H1 (cell line): ENCODE measurements at regions not wholly inside any gene's neighbourhood (a gene's known extent, or its start where the extent isn't known, plus 50 kb on each side); places are given as distances from the start of the nearest gene placed in this dataset.

Experiments
- CTCF ChIA-PET: fragments of 300-600 bp; sonication (Branson Sonifier 250); formaldehyde crosslinking; loops from one replicate; lab custom pipeline; 2021; ENCODE audit not compliant: partially characterized antibody; lab: Charles Lee
- POLR2A ChIA-PET: fragments of 300-600 bp; sonication (Branson Sonifier 250); formaldehyde crosslinking; loops from one replicate; lab custom pipeline; 2021; ENCODE audit warnings: inconsistent platforms; ENCODE audit not compliant: partially characterized antibody; lab: Charles Lee
- DNase-seq, 2 experiments: peaks; one replicate each; pipeline versions ENCODE4 v3.0.0 to v3.0.0-alpha.2; 2010 to 2022; ENCODE audit warnings: low spot score in 2 of 2, low read depth in 1 of 2, mixed read lengths in 1 of 2
- FAIRE-seq: peaks from 2 replicates; lab custom pipeline; 2011; peaks lifted over from hg19 to GRCh38; lab: Jason Lieb, UNC
- H2AFZ ChIP-seq: 2 replicates; pipeline ENCODE4 v1.8.1; 2012; ENCODE audit warnings: low read length, inconsistent platforms
- H2AK5ac ChIP-seq: 2 replicates; pipeline ENCODE4 v1.6.1; 2013; ENCODE audit warnings: low read depth, low read length
- H2BK120ac ChIP-seq: replicated peaks from 2 replicates; pipeline ENCODE3; 2013; ENCODE audit warnings: low read depth, low read length, inconsistent platforms
- H2BK12ac ChIP-seq: 2 replicates; pipeline ENCODE4 v1.6.1; 2013; ENCODE audit warnings: low read depth, low read length
- H2BK15ac ChIP-seq: 2 replicates; pipeline ENCODE4 v1.6.1; 2013; ENCODE audit warnings: low read length
- H2BK20ac ChIP-seq: 2 replicates; pipeline ENCODE4 v1.6.1; 2013; ENCODE audit warnings: low read length
- H2BK5ac ChIP-seq: 2 replicates; pipeline ENCODE4 v1.6.1; 2013; ENCODE audit warnings: low read depth, low read length
- H3K14ac ChIP-seq: 2 replicates; pipeline ENCODE4 v1.6.1; 2013; ENCODE audit warnings: inconsistent platforms; ENCODE audit not compliant: insufficient read length
- H3K18ac ChIP-seq: 2 replicates; pipeline ENCODE4 v1.6.1; 2013; ENCODE audit warnings: low read length; ENCODE audit errors: extremely low read depth
- H3K23ac ChIP-seq: 2 replicates; pipeline ENCODE4 v1.6.1; 2013; ENCODE audit warnings: inconsistent platforms; ENCODE audit not compliant: insufficient read length
- H3K23me2 ChIP-seq: 2 replicates; pipeline ENCODE4 v1.6.1; 2013; ENCODE audit warnings: low read depth, low read length
- H3K27ac ChIP-seq: 2 replicates; pipeline ENCODE4 v1.6.1; 2011; ENCODE audit warnings: low read depth, low read length, inconsistent platforms
- H3K27me3 ChIP-seq, 4 experiments: replicated peaks in 1 of 4; 1 replicate in 1 of 4; 2 replicates in 3 of 4; pipeline versions ENCODE4 v1.6.1 to v1.8.1; 2011 to 2013; ENCODE audit warnings: low read length in 3 of 4, mild to moderate bottlenecking in 3 of 4, inconsistent platforms in 2 of 4, mixed read lengths in 2 of 4, moderate library complexity in 1 of 4; ENCODE audit not compliant: control insufficient read depth in 3 of 4, insufficient read depth in 3 of 4; ENCODE audit errors: extremely low read depth in 1 of 4
- H3K36me3 ChIP-seq, 4 experiments: 2 replicates each; pipeline versions ENCODE4 v1.6.1 to v1.8.1; 2011 to 2013; ENCODE audit warnings: mild to moderate bottlenecking in 4 of 4, low read length in 3 of 4, moderate library complexity in 2 of 4, control low read depth in 1 of 4, inconsistent platforms in 1 of 4; ENCODE audit not compliant: insufficient read depth in 4 of 4, control insufficient read depth in 2 of 4
- H3K4ac ChIP-seq: replicated peaks from 2 replicates; pipeline ENCODE3; 2013; ENCODE audit warnings: low read length, low read depth, mixed read lengths, inconsistent platforms; ENCODE audit not compliant: insufficient read length
- H3K4me1 ChIP-seq, 4 experiments: replicated peaks in 1 of 4; 1 replicate in 1 of 4; 2 replicates in 3 of 4; pipeline versions ENCODE4 v1.6.1 to v1.8.1; 2011 to 2013; ENCODE audit warnings: low read length in 3 of 4, inconsistent platforms in 2 of 4, mixed read lengths in 1 of 4; ENCODE audit not compliant: insufficient read depth in 4 of 4, control insufficient read depth in 3 of 4
- H3K4me2 ChIP-seq, 2 experiments: 2 replicates each; pipeline versions ENCODE4 v1.6.1 to v1.8.1; 2011 to 2013; ENCODE audit warnings: low read depth in 2 of 2, low read length in 2 of 2, control low read depth in 1 of 2, inconsistent platforms in 1 of 2, mild to moderate bottlenecking in 1 of 2; ENCODE audit not compliant: insufficient read depth in 1 of 2
- H3K4me3 ChIP-seq, 4 experiments: fragments of 200-600, 300-600 bp in 1 of 4; sonication (generic), shearing (Covaris generic), sonication (Bioruptor Twin) in 1 of 4; 2 replicates each; pipeline versions ENCODE4 v1.5.1 to v1.8.1; 2011 to 2016; ENCODE audit warnings: low read length in 4 of 4, low read depth in 3 of 4, control low read depth in 2 of 4, inconsistent platforms in 2 of 4, mild to moderate bottlenecking in 2 of 4, mixed read lengths in 1 of 4, moderate library complexity in 1 of 4; ENCODE audit not compliant: insufficient read depth in 2 of 4; ENCODE audit errors: extremely low read depth in 1 of 4
- H3K56ac ChIP-seq: replicated peaks from 2 replicates; pipeline ENCODE3; 2013; ENCODE audit warnings: low read depth, mild to moderate bottlenecking, mixed read lengths, low read length, inconsistent platforms; ENCODE audit not compliant: insufficient read length
- H3K79me1 ChIP-seq: 2 replicates; pipeline ENCODE4 v1.6.1; 2013; ENCODE audit warnings: low read depth, low read length, control low read depth
- H3K79me2 ChIP-seq, 2 experiments: 2 replicates each; pipeline versions ENCODE4 v1.6.1 to v1.8.1; 2012 to 2013; ENCODE audit warnings: low read length in 2 of 2, mild to moderate bottlenecking in 2 of 2, inconsistent platforms in 1 of 2; ENCODE audit not compliant: insufficient read depth in 2 of 2, control insufficient read depth in 1 of 2
- H3K9ac ChIP-seq, 4 experiments: replicated peaks in 1 of 4; 1 replicate in 1 of 4; 2 replicates in 3 of 4; pipeline versions ENCODE4 v1.6.1 to v1.8.1; 2011 to 2013; ENCODE audit warnings: low read depth in 3 of 4, low read length in 3 of 4, control low read depth in 2 of 4, mild to moderate bottlenecking in 2 of 4, moderate library complexity in 2 of 4, inconsistent platforms in 1 of 4; ENCODE audit errors: extremely low read depth in 1 of 4
- H3K9me3 ChIP-seq, 2 experiments: 2 replicates each; pipeline versions ENCODE4 v1.6.1 to v1.8.1; 2012 to 2013; ENCODE audit warnings: mild to moderate bottlenecking in 2 of 2, moderate library complexity in 2 of 2, control low read depth in 1 of 2, inconsistent platforms in 1 of 2, low read depth in 1 of 2, low read length in 1 of 2, mixed read lengths in 1 of 2; ENCODE audit not compliant: insufficient read depth in 2 of 2
- H4K20me1 ChIP-seq, 2 experiments: replicated peaks in 1 of 2; 2 replicates each; pipeline versions ENCODE3 to v1.8.1; 2011 to 2013; ENCODE audit warnings: inconsistent platforms in 2 of 2, low read length in 2 of 2, mild to moderate bottlenecking in 1 of 2; ENCODE audit not compliant: insufficient read depth in 2 of 2, control insufficient read depth in 1 of 2
- H4K5ac ChIP-seq: 2 replicates; pipeline ENCODE4 v1.6.1; 2013; ENCODE audit warnings: low read length, low read depth, mixed read lengths, inconsistent platforms; ENCODE audit not compliant: insufficient read length
- H4K8ac ChIP-seq: 2 replicates; pipeline ENCODE4 v1.8.0; 2013; ENCODE audit warnings: mild to moderate bottlenecking, moderate library complexity, low read length, inconsistent platforms; ENCODE audit not compliant: insufficient read depth; ENCODE audit errors: extremely low read depth
- H4K91ac ChIP-seq: replicated peaks from 2 replicates; pipeline ENCODE3; 2013; ENCODE audit warnings: low read length, mixed read lengths, inconsistent platforms; ENCODE audit not compliant: insufficient read length
- CBX5 ChIP-seq: fragments of 300-800, 300-1000 bp; sonication (generic); IDR thresholded peaks from 2 replicates; pipeline ENCODE4 v1.7.1; 2016; ENCODE audit warnings: antibody characterized with exemption, low read length, low read depth
- CBX8 ChIP-seq: fragments of 300-800, 300-1000 bp; sonication (generic); IDR thresholded peaks from 2 replicates; pipeline ENCODE4 v1.7.1; 2016; ENCODE audit warnings: low read depth, low read length, borderline replicate concordance
- EGR1 ChIP-seq: IDR thresholded peaks from 2 replicates; pipeline ENCODE4 v1.6.1; 2011; ENCODE audit warnings: low read depth, low read length, borderline replicate concordance
- HDAC6 ChIP-seq: IDR thresholded peaks from one replicate; pipeline ENCODE4 v1.7.1; 2012; ENCODE audit warnings: low read depth, mild to moderate bottlenecking, inconsistent platforms, low read length, moderate library complexity
- MAFK ChIP-seq: IDR thresholded peaks from 2 replicates; pipeline ENCODE4 v1.6.1; 2012; ENCODE audit warnings: low read depth, mild to moderate bottlenecking, improper control_type of control experiment, low read length
- RFX5 ChIP-seq: IDR thresholded peaks from 2 replicates; pipeline ENCODE4 v1.6.1; 2011; ENCODE audit warnings: low read depth, low read length, improper control_type of control experiment, borderline replicate concordance
- SAP30 ChIP-seq: fragments of 300-600 bp; sonication (generic); IDR thresholded peaks from 2 replicates; pipeline ENCODE4 v1.7.1; 2012; ENCODE audit warnings: low read length, moderate library complexity, mild to moderate bottlenecking, inconsistent platforms; ENCODE audit not compliant: insufficient read depth, insufficient replicate concordance
- SP1 ChIP-seq: IDR thresholded peaks from 2 replicates; pipeline ENCODE4 v1.6.1; 2011; ENCODE audit warnings: low read depth, low read length
- SUZ12 ChIP-seq: fragments of 200-600 bp; sonication (generic); IDR thresholded peaks from 2 replicates; pipeline ENCODE4 v1.6.1; 2012; ENCODE audit warnings: mild to moderate bottlenecking, inconsistent platforms, low read length, moderate library complexity, mixed read lengths
- WGBS, 2 experiments: shearing (Covaris generic) in 1 of 2; methylation state at CpG; one replicate each; pipeline versions ENCODE4 v1.1.6 to v1.1.7; 2013 to 2015; ENCODE audit warnings: low lambda C conversion rate in 2 of 2, mixed read lengths in 2 of 2, inconsistent platforms in 1 of 2, low coverage in 1 of 2, missing lambda C conversion rate in 1 of 2; ENCODE audit not compliant: insufficient replicate concordance in 2 of 2, insufficient coverage in 1 of 2, insufficient read length in 1 of 2; ENCODE audit errors: extremely low coverage in 1 of 2, missing lambda C conversion rate in 1 of 2; 5-methylcytosine and 5-hydroxymethylcytosine counted together
- TF ChIP-seq, protein P1 (sequence below): IDR thresholded peaks from 2 replicates; pipeline ENCODE4 v1.6.1; 2011; ENCODE audit warnings: low read length, improper control_type of control experiment
- TF ChIP-seq, protein P2 (sequence below), 3 experiments: IDR thresholded peaks; 1 replicate in 2 of 3; 2 replicates in 1 of 3; pipeline versions ENCODE4 v1.5.1 to v1.6.1; 2011; ENCODE audit warnings: low read length in 3 of 3, mild to moderate bottlenecking in 3 of 3, inconsistent platforms in 2 of 3, low read depth in 1 of 3, moderate library complexity in 1 of 3; ENCODE audit not compliant: insufficient read depth in 1 of 3; ENCODE audit errors: control extremely low read depth in 1 of 3

DNA sequence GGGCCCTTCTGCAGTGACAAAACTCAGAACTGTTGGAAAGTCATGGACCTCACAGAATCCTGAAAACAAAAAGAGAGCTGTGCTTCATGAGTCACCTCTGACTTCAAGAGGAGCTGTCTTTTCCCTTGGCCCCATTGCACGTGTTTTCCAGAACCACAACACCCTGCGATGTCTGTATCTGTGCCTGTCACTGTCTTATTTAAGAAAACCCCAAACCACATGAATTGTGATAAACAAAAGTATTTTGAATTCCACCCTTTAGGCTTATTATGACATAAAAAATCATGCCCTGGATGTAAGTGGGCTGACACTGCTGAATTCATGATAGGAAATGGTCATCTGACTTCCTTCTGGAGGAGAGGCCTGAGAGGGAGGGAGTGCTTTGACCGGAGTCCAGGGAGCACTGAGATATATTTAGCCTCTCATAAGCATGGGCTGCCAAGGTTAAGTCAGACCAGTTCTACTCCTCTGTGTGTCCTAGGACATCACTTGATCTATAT is 96.4 kb upstream of the DUSP22 start:
- H3K9ac ChIP-seq: no peak overlapping the region
- H2BK20ac ChIP-seq: no peak overlapping the region
- ChIA-PET POLR2A (no interaction called here), CTCF (interaction anchor here (0.7 to 2.0 kb wide), 6 partner anchors 15 to 213 kb away, joined by 3 to 4 read pairs (median 3); no protein-coding TSS in a partner anchor)
- WGBS, 2 experiments: 94% methylated on average over 3 of the region's 3 CpGs; no CpG with 5 or more reads in 1 of the 2 experiments
- no peak overlapping the region for H2BK15ac ChIP-seq
- H3K79me1 ChIP-seq: no peaks in the 10 kb centered on the region
- H3K4me3 ChIP-seq: no peak overlapping the region
- H3K23ac ChIP-seq: no peak overlapping the region
- H3K9me3 ChIP-seq: no peaks in the 10 kb centered on the region
- no peak overlapping the region for H3K14ac ChIP-seq
- H2AFZ ChIP-seq: no peak overlapping the region
- no peak overlapping the region for H4K8ac ChIP-seq
- H4K20me1 ChIP-seq: peaks cover 0 to 5% of the 10 kb centered on the region in 2 experiments
- no peak overlapping the region for H3K27ac ChIP-seq
- no peak overlapping the region for H2BK120ac ChIP-seq
- no peaks in the 10 kb centered on the region for H3K4me1 ChIP-seq
- H2BK12ac ChIP-seq: no peak overlapping the region
- FAIRE-seq (no peak), DNase-seq (no peak)
- H4K91ac ChIP-seq: no peak overlapping the region
- H3K4ac ChIP-seq: no peak overlapping the region
- no peaks in the 10 kb centered on the region for H3K79me2 ChIP-seq
- H2AK5ac ChIP-seq: no peak overlapping the region
- H3K4me2 ChIP-seq: no peak overlapping the region
- no peak overlapping the region for H3K18ac ChIP-seq
- no peak overlapping the region for H2BK5ac ChIP-seq
- no peaks in the 10 kb centered on the region for H3K27me3 ChIP-seq
- peaks cover 7% of the 10 kb centered on the region; the same call in 1 of the 2 replicates for H3K23me2 ChIP-seq
- H3K36me3 ChIP-seq: no peaks in the 10 kb centered on the region
- H4K5ac ChIP-seq: no peak overlapping the region
- H3K56ac ChIP-seq: no peak overlapping the region
- TF ChIP-seq, protein P1, sequence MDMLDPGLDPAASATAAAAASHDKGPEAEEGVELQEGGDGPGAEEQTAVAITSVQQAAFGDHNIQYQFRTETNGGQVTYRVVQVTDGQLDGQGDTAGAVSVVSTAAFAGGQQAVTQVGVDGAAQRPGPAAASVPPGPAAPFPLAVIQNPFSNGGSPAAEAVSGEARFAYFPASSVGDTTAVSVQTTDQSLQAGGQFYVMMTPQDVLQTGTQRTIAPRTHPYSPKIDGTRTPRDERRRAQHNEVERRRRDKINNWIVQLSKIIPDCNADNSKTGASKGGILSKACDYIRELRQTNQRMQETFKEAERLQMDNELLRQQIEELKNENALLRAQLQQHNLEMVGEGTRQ: no peak
- TF ChIP-seq SUZ12: no peak
- no peak for TF ChIP-seq EGR1
- no peak for TF ChIP-seq CBX8
- TF ChIP-seq MAFK: no peak
- TF ChIP-seq, protein P2, sequence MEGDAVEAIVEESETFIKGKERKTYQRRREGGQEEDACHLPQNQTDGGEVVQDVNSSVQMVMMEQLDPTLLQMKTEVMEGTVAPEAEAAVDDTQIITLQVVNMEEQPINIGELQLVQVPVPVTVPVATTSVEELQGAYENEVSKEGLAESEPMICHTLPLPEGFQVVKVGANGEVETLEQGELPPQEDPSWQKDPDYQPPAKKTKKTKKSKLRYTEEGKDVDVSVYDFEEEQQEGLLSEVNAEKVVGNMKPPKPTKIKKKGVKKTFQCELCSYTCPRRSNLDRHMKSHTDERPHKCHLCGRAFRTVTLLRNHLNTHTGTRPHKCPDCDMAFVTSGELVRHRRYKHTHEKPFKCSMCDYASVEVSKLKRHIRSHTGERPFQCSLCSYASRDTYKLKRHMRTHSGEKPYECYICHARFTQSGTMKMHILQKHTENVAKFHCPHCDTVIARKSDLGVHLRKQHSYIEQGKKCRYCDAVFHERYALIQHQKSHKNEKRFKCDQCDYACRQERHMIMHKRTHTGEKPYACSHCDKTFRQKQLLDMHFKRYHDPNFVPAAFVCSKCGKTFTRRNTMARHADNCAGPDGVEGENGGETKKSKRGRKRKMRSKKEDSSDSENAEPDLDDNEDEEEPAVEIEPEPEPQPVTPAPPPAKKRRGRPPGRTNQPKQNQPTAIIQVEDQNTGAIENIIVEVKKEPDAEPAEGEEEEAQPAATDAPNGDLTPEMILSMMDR (IDR thresholded peaks at IDR 0.05; ENCODE audit: control extremely low read depth in 1 of 3, insufficient read depth in 1 of 3, low read depth in 1 of 3, low read length in 3 of 3): no peak
- no peak for TF ChIP-seq SAP30
- TF ChIP-seq RFX5: no peak
- no peak for TF ChIP-seq SP1
- no peak for TF ChIP-seq HDAC6
- TF ChIP-seq CBX5: no peak
